ENCODE measurements at regions not wholly inside any gene's neighbourhood (a gene's known extent, or its start where the extent isn't known, plus 50 kb on each side); places are given as distances from the start of the nearest gene placed in this dataset.

DNA sequence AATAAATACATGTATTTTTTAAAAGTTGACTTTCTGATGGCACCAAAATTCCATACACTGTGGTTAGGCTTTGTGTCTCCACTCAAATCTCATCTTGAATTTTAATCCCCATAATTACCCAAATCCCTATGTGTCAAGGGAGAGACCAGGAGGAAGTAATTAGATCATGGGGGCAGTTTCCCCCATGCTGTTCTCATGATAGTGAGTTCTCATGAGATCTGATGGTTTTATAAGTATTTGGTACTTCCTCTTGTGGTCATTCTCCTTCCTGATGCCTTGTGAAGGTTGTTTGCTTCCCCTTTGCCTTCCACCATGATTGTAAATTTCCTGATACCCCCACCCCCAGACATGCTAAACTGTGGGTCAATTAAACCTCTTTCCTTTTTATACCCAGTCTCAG lies 1218.4 kb upstream of the PRMT6 start:
- Histone ChIP-seq H4K20me1 (ENCODE audit: insufficient read depth, low read length) (no peaks in the 10 kb centered on the region), H3K27me3 (replicated peaks; ENCODE audit: insufficient read depth, low read length) (no peaks in the 10 kb centered on the region), H3F3A (ENCODE audit: insufficient read depth, low read length) (no peaks in the 10 kb centered on the region), H2AFZ (ENCODE audit: low read length) (no peak overlapping the region), H3K79me2 (ENCODE audit: low read length) (no peaks in the 10 kb centered on the region), H3K4me3 (ENCODE audit: low read length) (no peak overlapping the region), H3K4me2 (ENCODE audit: low read depth, low read length) (no peak overlapping the region), H3K4me1 (ENCODE audit: low read length) (no peaks in the 10 kb centered on the region), H3K9me2 (replicated peaks; ENCODE audit: insufficient read depth, low read length) (no peaks in the 10 kb centered on the region), H3K9ac (ENCODE audit: low read length) (no peak overlapping the region), H3K36me3 (replicated peaks; ENCODE audit: insufficient read depth, low read length) (no peaks in the 10 kb centered on the region), H3K9me3 (replicated peaks; ENCODE audit: insufficient read depth, low read length) (no peaks in the 10 kb centered on the region), H3K27ac (ENCODE audit: low read length) (no peak overlapping the region)
- TF ChIP-seq, protein P1, sequence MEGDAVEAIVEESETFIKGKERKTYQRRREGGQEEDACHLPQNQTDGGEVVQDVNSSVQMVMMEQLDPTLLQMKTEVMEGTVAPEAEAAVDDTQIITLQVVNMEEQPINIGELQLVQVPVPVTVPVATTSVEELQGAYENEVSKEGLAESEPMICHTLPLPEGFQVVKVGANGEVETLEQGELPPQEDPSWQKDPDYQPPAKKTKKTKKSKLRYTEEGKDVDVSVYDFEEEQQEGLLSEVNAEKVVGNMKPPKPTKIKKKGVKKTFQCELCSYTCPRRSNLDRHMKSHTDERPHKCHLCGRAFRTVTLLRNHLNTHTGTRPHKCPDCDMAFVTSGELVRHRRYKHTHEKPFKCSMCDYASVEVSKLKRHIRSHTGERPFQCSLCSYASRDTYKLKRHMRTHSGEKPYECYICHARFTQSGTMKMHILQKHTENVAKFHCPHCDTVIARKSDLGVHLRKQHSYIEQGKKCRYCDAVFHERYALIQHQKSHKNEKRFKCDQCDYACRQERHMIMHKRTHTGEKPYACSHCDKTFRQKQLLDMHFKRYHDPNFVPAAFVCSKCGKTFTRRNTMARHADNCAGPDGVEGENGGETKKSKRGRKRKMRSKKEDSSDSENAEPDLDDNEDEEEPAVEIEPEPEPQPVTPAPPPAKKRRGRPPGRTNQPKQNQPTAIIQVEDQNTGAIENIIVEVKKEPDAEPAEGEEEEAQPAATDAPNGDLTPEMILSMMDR (IDR thresholded peaks at IDR 0.05; ENCODE audit: low read length) = no peak
- no peak for TF ChIP-seq EZH2phosphoT487 (IDR thresholded peaks at IDR 0.05; ENCODE audit: low read length)
- no peak for TF ChIP-seq EZH2 (optimal IDR thresholded peaks at IDR 0.05; ENCODE audit: low read depth, low read length)
- no peak for DNase-seq

DNA sequence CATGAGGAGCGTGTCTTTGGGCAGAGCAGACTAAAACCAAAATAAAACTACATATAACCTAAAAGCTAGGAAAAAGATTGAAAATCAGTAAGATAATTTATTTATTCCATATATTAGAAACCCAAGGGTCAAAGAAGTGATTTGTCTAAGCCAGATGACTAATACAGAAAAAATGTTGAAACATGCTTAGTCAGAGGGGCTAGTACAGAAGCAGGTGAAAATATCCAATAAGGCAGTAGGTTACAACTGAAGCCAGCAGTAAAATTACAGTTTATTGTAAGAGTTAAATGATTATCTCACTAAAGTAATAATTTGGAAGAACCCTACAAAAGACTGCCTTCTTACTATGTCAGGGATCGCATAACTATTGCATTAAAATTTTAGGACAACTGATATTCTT lies 1190.9 kb upstream of the PRMT6 start:
- Histone ChIP-seq H3K4me2 (ENCODE audit: low read depth, low read length) (no peak overlapping the region), H3F3A (ENCODE audit: insufficient read depth, low read length) (no peaks in the 10 kb centered on the region), H3K27me3 (replicated peaks; ENCODE audit: insufficient read depth, low read length) (no peaks in the 10 kb centered on the region), H3K9me3 (replicated peaks; ENCODE audit: insufficient read depth, low read length) (no peaks in the 10 kb centered on the region), H3K27ac (ENCODE audit: low read length) (no peak overlapping the region), H2AFZ (ENCODE audit: low read length) (no peak overlapping the region), H3K79me2 (ENCODE audit: low read length) (no peaks in the 10 kb centered on the region), H3K36me3 (replicated peaks; ENCODE audit: insufficient read depth, low read length) (no peaks in the 10 kb centered on the region), H4K20me1 (ENCODE audit: insufficient read depth, low read length) (no peaks in the 10 kb centered on the region), H3K4me1 (ENCODE audit: low read length) (no peaks in the 10 kb centered on the region), H3K9me2 (replicated peaks; ENCODE audit: insufficient read depth, low read length) (no peaks in the 10 kb centered on the region), H3K4me3 (ENCODE audit: low read length) (no peak overlapping the region), H3K9ac (ENCODE audit: low read length) (no peak overlapping the region)
- TF ChIP-seq, protein P1 (IDR thresholded peaks at IDR 0.05; ENCODE audit: low read length) = no peak
- TF ChIP-seq EZH2phosphoT487 (IDR thresholded peaks at IDR 0.05; ENCODE audit: low read length) (no peak), EZH2 (optimal IDR thresholded peaks at IDR 0.05; ENCODE audit: low read depth, low read length) (no peak)
- DNase-seq = no peak

DNA sequence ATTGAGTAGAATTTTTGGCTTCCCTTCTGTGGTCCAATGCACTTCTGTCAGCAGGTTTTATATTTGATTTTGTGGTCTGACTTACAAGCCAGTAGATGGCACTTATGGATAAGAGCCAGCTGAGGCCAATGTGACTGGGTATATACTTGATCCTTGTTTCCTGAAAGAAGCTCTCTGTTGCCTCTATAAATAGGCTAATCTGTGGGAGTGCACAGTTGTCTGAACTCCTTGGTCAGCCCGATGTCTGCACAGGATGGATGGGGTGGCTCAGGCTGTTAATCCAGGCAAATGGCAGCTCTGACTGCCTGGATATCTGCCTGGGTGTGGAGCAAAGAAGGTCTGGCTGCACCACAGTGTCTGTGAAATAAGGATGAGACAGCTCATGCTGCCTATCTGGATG lies 1183.7 kb upstream of the PRMT6 start:
- H3K4me1 ChIP-seq (ENCODE audit: low read length) = no peaks in the 10 kb centered on the region
- no peaks in the 10 kb centered on the region for H3K9me3 ChIP-seq (replicated peaks; ENCODE audit: insufficient read depth, low read length)
- H4K20me1 ChIP-seq (ENCODE audit: insufficient read depth, low read length) = no peaks in the 10 kb centered on the region
- TF ChIP-seq, protein P1 (IDR thresholded peaks at IDR 0.05; ENCODE audit: low read length) = no peak
- no peaks in the 10 kb centered on the region for H3K9me2 ChIP-seq (replicated peaks; ENCODE audit: insufficient read depth, low read length)
- DNase-seq = no peak
- H3K36me3 ChIP-seq (replicated peaks; ENCODE audit: insufficient read depth, low read length) = no peaks in the 10 kb centered on the region
- H3K79me2 ChIP-seq (ENCODE audit: low read length) = no peaks in the 10 kb centered on the region
- H3K4me2 ChIP-seq (ENCODE audit: low read depth, low read length) = no peak overlapping the region
- H3K27me3 ChIP-seq (replicated peaks; ENCODE audit: insufficient read depth, low read length) = no peaks in the 10 kb centered on the region
- H3K9ac ChIP-seq (ENCODE audit: low read length) = no peak overlapping the region
- no peaks in the 10 kb centered on the region for H3F3A ChIP-seq (ENCODE audit: insufficient read depth, low read length)
- no peak overlapping the region for H3K4me3 ChIP-seq (ENCODE audit: low read length)
- H3K27ac ChIP-seq (ENCODE audit: low read length) = no peak overlapping the region
- H2AFZ ChIP-seq (ENCODE audit: low read length) = no peak overlapping the region

DNA sequence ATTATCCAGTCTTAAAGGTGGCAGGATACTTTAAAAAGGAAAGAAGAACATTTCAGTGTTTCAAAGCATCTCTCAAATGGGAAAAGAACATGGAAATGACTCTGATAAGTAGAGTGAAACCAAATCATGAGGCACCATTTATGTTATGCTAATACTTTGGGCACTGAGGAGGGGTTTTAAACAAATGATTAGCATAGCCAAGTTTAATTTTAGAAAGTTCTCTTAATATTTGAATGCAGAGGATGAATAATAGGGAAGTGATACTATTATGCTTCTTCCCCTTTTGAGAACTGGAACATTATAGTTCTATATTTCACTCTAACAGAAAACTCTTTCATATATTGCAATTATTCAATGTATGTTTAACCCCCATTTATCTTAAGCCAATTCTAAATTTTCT lies 1181.9 kb upstream of the PRMT6 start:
- Histone ChIP-seq H3K4me1 (ENCODE audit: low read length) (no peaks in the 10 kb centered on the region), H3K4me2 (ENCODE audit: low read depth, low read length) (no peak overlapping the region), H4K20me1 (ENCODE audit: insufficient read depth, low read length) (no peaks in the 10 kb centered on the region), H3K4me3 (ENCODE audit: low read length) (no peak overlapping the region), H3K27ac (ENCODE audit: low read length) (no peak overlapping the region), H3F3A (ENCODE audit: insufficient read depth, low read length) (no peaks in the 10 kb centered on the region), H2AFZ (ENCODE audit: low read length) (no peak overlapping the region), H3K79me2 (ENCODE audit: low read length) (no peaks in the 10 kb centered on the region), H3K27me3 (replicated peaks; ENCODE audit: insufficient read depth, low read length) (no peaks in the 10 kb centered on the region), H3K9me3 (replicated peaks; ENCODE audit: insufficient read depth, low read length) (no peaks in the 10 kb centered on the region), H3K9me2 (replicated peaks; ENCODE audit: insufficient read depth, low read length) (no peaks in the 10 kb centered on the region), H3K36me3 (replicated peaks; ENCODE audit: insufficient read depth, low read length) (no peaks in the 10 kb centered on the region), H3K9ac (ENCODE audit: low read length) (no peak overlapping the region)
- TF ChIP-seq EZH2 (optimal IDR thresholded peaks at IDR 0.05; ENCODE audit: low read depth, low read length) (no peak), EZH2phosphoT487 (IDR thresholded peaks at IDR 0.05; ENCODE audit: low read length) (no peak)
- TF ChIP-seq, protein P1 (IDR thresholded peaks at IDR 0.05; ENCODE audit: low read length) = no peak
- DNase-seq = no peak

Data from MM.1S (cell line).